ENCODE measurements at regions not wholly inside any gene's neighbourhood (a gene's known extent, or its start where the extent isn't known, plus 50 kb on each side); places are given as distances from the start of the nearest gene placed in this dataset.

GRCh38 chr1:88296642-88297041 lies 387.4 kb upstream of the PKN2 start:
- H3K9ac ChIP-seq (ENCODE audit: low read depth, low read length), result no peak overlapping the region
- no peaks in the 10 kb centered on the region for H3K9me3 ChIP-seq (ENCODE audit: control insufficient read depth, insufficient read depth, low read length)
- peaks cover 18% of the 10 kb centered on the region for H3K4me1 ChIP-seq (ENCODE audit: insufficient read depth, low read length)
- H3K36me3 ChIP-seq (ENCODE audit: insufficient read depth, low read length), result no peaks in the 10 kb centered on the region

GRCh38 chr1:88298506-88298905 lies 385.6 kb upstream of the PKN2 start:
- Histone ChIP-seq H3K9ac (ENCODE audit: low read depth, low read length) (no peak overlapping the region), H3K4me1 (ENCODE audit: insufficient read depth, low read length) (peaks cover 18% of the 10 kb centered on the region), H3K36me3 (ENCODE audit: insufficient read depth, low read length) (no peaks in the 10 kb centered on the region), H3K9me3 (ENCODE audit: control insufficient read depth, insufficient read depth, low read length) (no peaks in the 10 kb centered on the region)

- H3K36me3 ChIP-seq (ENCODE audit: insufficient read depth, low read length), result no peaks in the 10 kb centered on the region
- H3K9ac ChIP-seq (ENCODE audit: low read depth, low read length), result no peak overlapping the region
- peaks cover 18% of the 10 kb centered on the region for H3K4me1 ChIP-seq (ENCODE audit: insufficient read depth, low read length)
- no peaks in the 10 kb centered on the region for H3K9me3 ChIP-seq (ENCODE audit: control insufficient read depth, insufficient read depth, low read length)
Measured at GRCh38 chr1:88300752-88301263, 383.3 kb upstream of the PKN2 start.

GRCh38 chr1:88302843-88303486 lies 381.1 kb upstream of the PKN2 start:
- no peaks in the 10 kb centered on the region for H3K36me3 ChIP-seq (ENCODE audit: insufficient read depth, low read length)
- no peaks in the 10 kb centered on the region for H3K9me3 ChIP-seq (ENCODE audit: control insufficient read depth, insufficient read depth, low read length)
- no peak overlapping the region for H3K9ac ChIP-seq (ENCODE audit: low read depth, low read length)
- H3K4me1 ChIP-seq (ENCODE audit: insufficient read depth, low read length), result peaks cover 5% of the 10 kb centered on the region; the same call in 1 of the 2 replicates

DNA sequence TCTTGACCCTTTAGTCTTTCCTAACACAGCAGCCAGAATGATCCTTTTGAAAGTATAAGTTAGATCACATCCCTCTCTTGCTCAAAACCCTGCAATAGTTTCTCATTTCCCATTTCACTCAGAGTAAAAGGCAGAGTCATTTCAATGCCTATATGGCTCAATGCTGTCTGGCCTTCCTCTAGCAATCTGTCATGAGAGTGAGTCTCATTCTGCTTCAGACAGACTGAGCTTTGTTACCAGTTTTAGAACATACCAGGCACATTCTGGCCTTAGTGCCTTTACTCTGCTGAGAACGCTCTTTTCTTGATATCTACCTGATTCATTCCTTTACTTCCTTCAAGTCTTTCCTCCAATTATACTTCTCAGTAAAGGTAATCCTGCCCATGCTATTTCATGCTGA lies 372.8 kb upstream of the PKN2 start:
- no peak overlapping the region for H3K9ac ChIP-seq (ENCODE audit: low read depth, low read length)
- H3K36me3 ChIP-seq (ENCODE audit: insufficient read depth, low read length), result no peaks in the 10 kb centered on the region
- H3K4me1 ChIP-seq (ENCODE audit: insufficient read depth, low read length), result no peaks in the 10 kb centered on the region
- peaks cover 4% of the 10 kb centered on the region; the same call in 1 of the 2 replicates for H3K9me3 ChIP-seq (ENCODE audit: control insufficient read depth, insufficient read depth, low read length)

DNA sequence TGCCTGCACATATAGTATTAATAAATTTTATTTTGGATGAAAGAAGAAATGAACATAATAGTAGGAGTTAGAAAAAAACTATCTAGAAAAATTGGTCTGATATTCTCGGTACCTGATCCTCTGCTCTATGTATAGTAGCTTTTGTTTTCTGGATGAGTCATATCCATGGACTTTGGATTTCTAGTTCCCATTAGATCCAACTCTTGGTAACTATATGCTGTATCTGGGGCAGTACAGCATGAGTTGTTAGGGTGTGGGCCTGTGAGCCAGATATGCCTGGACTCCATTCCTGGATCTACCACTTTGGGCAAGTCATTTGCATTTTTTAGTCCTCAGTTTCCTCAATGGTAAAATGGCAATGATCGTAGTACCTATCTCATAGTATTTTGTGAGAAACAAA lies 372.2 kb upstream of the PKN2 start:
- Histone ChIP-seq H3K36me3 (ENCODE audit: insufficient read depth, low read length) (no peaks in the 10 kb centered on the region), H3K9ac (ENCODE audit: low read depth, low read length) (no peak overlapping the region), H3K4me1 (ENCODE audit: insufficient read depth, low read length) (no peaks in the 10 kb centered on the region), H3K9me3 (ENCODE audit: control insufficient read depth, insufficient read depth, low read length) (peaks cover 4% of the 10 kb centered on the region; the same call in 1 of the 2 replicates)

- Histone ChIP-seq H3K4me1 (ENCODE audit: insufficient read depth, low read length) (no peaks in the 10 kb centered on the region), H3K9ac (ENCODE audit: low read depth, low read length) (no peak overlapping the region), H3K9me3 (ENCODE audit: control insufficient read depth, insufficient read depth, low read length) (no peaks in the 10 kb centered on the region), H3K36me3 (ENCODE audit: insufficient read depth, low read length) (no peaks in the 10 kb centered on the region)
Measured at GRCh38 chr1:88317396-88317795, 366.7 kb upstream of the PKN2 start.

DNA sequence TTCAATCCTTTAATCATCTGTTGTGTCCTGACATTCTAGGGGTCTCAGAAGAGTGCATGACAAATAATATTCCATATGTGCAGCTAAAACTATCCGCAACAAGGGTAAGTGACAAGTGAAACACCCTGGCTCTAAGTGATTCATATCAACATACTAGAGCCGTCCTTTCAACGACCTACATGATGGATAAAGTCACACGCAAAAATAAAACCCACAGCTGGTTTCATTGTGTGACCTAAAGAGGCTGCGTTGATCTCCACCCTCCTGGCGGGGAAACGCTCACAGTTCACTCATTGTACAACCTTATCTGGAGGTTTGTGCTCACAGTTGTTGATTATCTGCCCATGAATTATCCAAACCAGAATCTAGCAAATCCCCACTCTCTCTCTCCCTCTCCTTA lies 365.3 kb upstream of the PKN2 start:
- H3K36me3 ChIP-seq (ENCODE audit: insufficient read depth, low read length), result no peaks in the 10 kb centered on the region

DNA sequence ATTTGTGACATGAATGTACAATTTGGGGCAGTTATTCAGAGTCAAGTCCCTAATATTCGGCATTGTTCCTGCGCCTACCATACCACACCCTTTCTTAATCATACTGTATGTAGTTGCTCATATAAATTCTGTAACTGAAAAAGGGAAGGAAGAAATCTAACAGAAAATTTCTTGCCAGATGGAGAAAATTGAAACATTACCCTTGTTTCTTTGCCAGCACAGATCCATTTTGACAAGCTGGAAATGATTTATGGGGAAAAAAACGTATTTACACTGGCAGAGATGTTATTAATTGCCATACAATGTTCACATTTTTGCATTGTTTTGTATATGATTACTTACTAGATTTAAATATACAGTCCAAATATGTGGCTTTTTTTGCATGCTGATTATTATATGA lies 363.8 kb upstream of the PKN2 start:
- Histone ChIP-seq H3K9ac (ENCODE audit: low read depth, low read length) (no peak overlapping the region), H3K36me3 (ENCODE audit: insufficient read depth, low read length) (no peaks in the 10 kb centered on the region), H3K4me1 (ENCODE audit: insufficient read depth, low read length) (no peaks in the 10 kb centered on the region), H3K9me3 (ENCODE audit: control insufficient read depth, insufficient read depth, low read length) (no peaks in the 10 kb centered on the region)

More for the DNA sequence above, 365.3 kb upstream of the PKN2 start:
- Histone ChIP-seq H3K4me1 (ENCODE audit: insufficient read depth, low read length) (no peaks in the 10 kb centered on the region), H3K9ac (ENCODE audit: low read depth, low read length) (no peak overlapping the region), H3K9me3 (ENCODE audit: control insufficient read depth, insufficient read depth, low read length) (no peaks in the 10 kb centered on the region)

- Histone ChIP-seq H3K36me3 (ENCODE audit: insufficient read depth, low read length) (no peaks in the 10 kb centered on the region), H3K4me1 (ENCODE audit: insufficient read depth, low read length) (no peaks in the 10 kb centered on the region), H3K9me3 (ENCODE audit: control insufficient read depth, insufficient read depth, low read length) (no peaks in the 10 kb centered on the region), H3K9ac (ENCODE audit: low read depth, low read length) (no peak overlapping the region)
Measured at GRCh38 chr1:88321706-88322105, 362.4 kb upstream of the PKN2 start.

DNA sequence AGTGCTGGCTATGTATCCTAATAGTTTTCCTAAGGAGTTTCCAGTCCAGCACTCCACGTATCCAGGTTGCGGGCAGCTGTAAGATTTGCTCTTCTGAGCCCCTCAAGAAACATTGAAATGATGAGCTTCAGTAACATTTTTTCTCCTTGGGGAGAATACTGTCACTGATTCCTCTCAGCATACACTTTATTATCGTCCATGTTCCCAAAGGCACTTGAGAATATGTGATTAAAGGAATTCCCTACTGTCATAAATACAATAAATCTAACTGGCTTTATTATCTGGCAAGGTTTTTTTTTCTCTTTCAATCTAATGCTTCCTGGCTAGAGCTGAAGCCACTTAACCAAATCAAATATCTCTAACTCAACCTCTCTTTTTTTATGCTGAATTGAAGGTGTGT lies 359.2 kb upstream of the PKN2 start:
- Histone ChIP-seq H3K36me3 (ENCODE audit: insufficient read depth, low read length) (no peaks in the 10 kb centered on the region), H3K4me1 (ENCODE audit: insufficient read depth, low read length) (peaks cover 20% of the 10 kb centered on the region), H3K9me3 (ENCODE audit: control insufficient read depth, insufficient read depth, low read length) (no peaks in the 10 kb centered on the region), H3K9ac (ENCODE audit: low read depth, low read length) (no peak overlapping the region)

GRCh38 chr1:88327391-88328267 lies 356.4 kb upstream of the PKN2 start:
- H3K4me1 ChIP-seq (ENCODE audit: insufficient read depth, low read length), result peaks cover 20% of the 10 kb centered on the region
- no peaks in the 10 kb centered on the region for H3K9me3 ChIP-seq (ENCODE audit: control insufficient read depth, insufficient read depth, low read length)
- no peak overlapping the region for H3K9ac ChIP-seq (ENCODE audit: low read depth, low read length)
- no peaks in the 10 kb centered on the region for H3K36me3 ChIP-seq (ENCODE audit: insufficient read depth, low read length)

GRCh38 chr1:88330201-88330600 lies 353.9 kb upstream of the PKN2 start:
- H3K9me3 ChIP-seq (ENCODE audit: control insufficient read depth, insufficient read depth, low read length), result no peaks in the 10 kb centered on the region
- H3K9ac ChIP-seq (ENCODE audit: low read depth, low read length), result no peak overlapping the region
- H3K4me1 ChIP-seq (ENCODE audit: insufficient read depth, low read length), result peaks cover 20% of the 10 kb centered on the region
- H3K36me3 ChIP-seq (ENCODE audit: insufficient read depth, low read length), result no peaks in the 10 kb centered on the region

- peaks cover 6% of the 10 kb centered on the region; the same call in 1 of the 2 replicates for H3K4me1 ChIP-seq (ENCODE audit: insufficient read depth, low read length)
- H3K9me3 ChIP-seq (ENCODE audit: control insufficient read depth, insufficient read depth, low read length), result no peaks in the 10 kb centered on the region
- H3K36me3 ChIP-seq (ENCODE audit: insufficient read depth, low read length), result no peaks in the 10 kb centered on the region
- H3K9ac ChIP-seq (ENCODE audit: low read depth, low read length), result no peak overlapping the region
Measured at GRCh38 chr1:88333086-88333695, 350.9 kb upstream of the PKN2 start.

Data from ES-I3 (cell line).